GM21737 (cell line): ENCODE measurements at regions not wholly inside any gene's neighbourhood (a gene's known extent, or its start where the extent isn't known, plus 50 kb on each side); places are given as distances from the start of the nearest gene placed in this dataset.

Source experiments
- ATAC-seq: cut with Tn5 transposase; IDR thresholded peaks from one replicate; pipeline ENCODE4 v1.9.1; 2021; ENCODE audit warnings: mild to moderate bottlenecking, moderate library complexity; ENCODE audit not compliant: unreplicated experiment

GRCh38 chr16:79697562-79698112, 97.1 kb upstream of the MAF start:
- ATAC-seq = no peak

GRCh38 chr16:79691007-79691406, 90.5 kb upstream of the MAF start:
- ATAC-seq = no peak

- no peak for ATAC-seq
Observed at GRCh38 chr16:79690159-79690558, 89.6 kb upstream of the MAF start.

GRCh38 chr16:79687249-79688130, 87.0 kb upstream of the MAF start:
- ATAC-seq = no peak

- ATAC-seq = no peak
Observed at GRCh38 chr16:79685871-79686270, 85.3 kb upstream of the MAF start.

GRCh38 chr16:79679334-79679733, 78.8 kb upstream of the MAF start:
- no peak for ATAC-seq

GRCh38 chr16:79677799-79678530, 77.4 kb upstream of the MAF start:
- ATAC-seq = no peak

- ATAC-seq = no peak
Observed at GRCh38 chr16:79673635-79674034, 73.1 kb upstream of the MAF start.

GRCh38 chr16:79672524-79672923, 72.0 kb upstream of the MAF start:
- no peak for ATAC-seq

GRCh38 chr16:79668502-79668901, 68.0 kb upstream of the MAF start:
- ATAC-seq = no peak

- no peak for ATAC-seq
Observed at GRCh38 chr16:79665970-79666369, 65.4 kb upstream of the MAF start.

GRCh38 chr16:79664407-79664806, 63.9 kb upstream of the MAF start:
- ATAC-seq = no peak

- ATAC-seq = no peak
Observed at GRCh38 chr16:79662669-79663313, 62.3 kb upstream of the MAF start.

- no peak for ATAC-seq
Observed at GRCh38 chr16:79662122-79662521, 61.6 kb upstream of the MAF start.

- no peak for ATAC-seq
Observed at GRCh38 chr16:79661578-79661977, 61.0 kb upstream of the MAF start.

GRCh38 chr16:79659344-79659743, 58.8 kb upstream of the MAF start:
- ATAC-seq = no peak

GRCh38 chr16:79658301-79659033, 57.9 kb upstream of the MAF start:
- no peak for ATAC-seq

- ATAC-seq = no peak
Observed at GRCh38 chr16:79656553-79657115, 56.1 kb upstream of the MAF start.

- ATAC-seq = no peak
Observed at GRCh38 chr16:79653373-79653891, 52.9 kb upstream of the MAF start.

GRCh38 chr16:79651363-79651762, 50.8 kb upstream of the MAF start:
- no peak for ATAC-seq
